GM12878 (cell line): ENCODE measurements at regions not wholly inside any gene's neighbourhood (a gene's known extent, or its start where the extent isn't known, plus 50 kb on each side); places are given as distances from the start of the nearest gene placed in this dataset.

Experiments used
- ATAC-seq: fragments of 200-7000 bp; cut with Tn5 transposase; 3 replicates; pipeline ENCODE4 v1.9.1; 2020; ENCODE audit warnings: mild to moderate bottlenecking, moderate library complexity
- BruUV-seq: library from RNA; stranded (reverse); fragments of 400-500 nt; replicated peaks from 2 replicates; lab custom pipeline; 2021; lab: Mats Ljungman, UMichigan
- CTCF ChIA-PET: fragments of 300-600 bp; sonication (Branson Sonifier 250); formaldehyde crosslinking; extraction: SDS; loops from one replicate; lab custom pipeline; 2021; ENCODE audit warnings: inconsistent platforms; lab: Yijun Ruan, JAX
- POLR2A ChIA-PET: fragments of 350-600 bp; formaldehyde crosslinking; extraction: SDS; loops from one replicate; lab custom pipeline; 2021; ENCODE audit warnings: inconsistent platforms; lab: Charles Lee
- RAD21 ChIA-PET: fragments of 300-600 bp; sonication (Branson Sonifier 250); formaldehyde crosslinking; loops from one replicate; lab custom pipeline; 2023; ENCODE audit warnings: antibody characterized with exemption; ENCODE audit not compliant: unreplicated experiment; lab: Charles Lee
- SMC1A ChIA-PET: fragments of 300-600 bp; sonication (Branson Sonifier 250); formaldehyde crosslinking; loops from one replicate; lab custom pipeline; 2023; ENCODE audit not compliant: unreplicated experiment, uncharacterized antibody; lab: Charles Lee
- DNase-seq: peaks from one replicate; pipeline ENCODE4 v3.0.0-alpha.2; 2011; ENCODE audit warnings: low read depth, low spot score
- FAIRE-seq: peaks from 3 replicates; lab custom pipeline; 2011; peaks lifted over from hg19 to GRCh38; lab: Jason Lieb, UNC
- H2AFZ ChIP-seq: 2 replicates; pipeline ENCODE4 v1.6.0; 2011; ENCODE audit warnings: low read depth, low read length, control low read depth; ENCODE audit not compliant: control insufficient read depth
- H3K27ac ChIP-seq: 2 replicates; pipeline ENCODE4 v1.5.1; 2011; ENCODE audit warnings: control low read depth; ENCODE audit not compliant: control insufficient read depth, insufficient read depth
- H3K27me3 ChIP-seq, 2 experiments: replicated peaks in 1 of 2; 2 replicates each; pipeline versions ENCODE4 v1.6.0 to v1.6.1; 2011; ENCODE audit warnings: low read length in 1 of 2; ENCODE audit not compliant: control insufficient read depth in 2 of 2, insufficient read depth in 2 of 2
- H3K36me3 ChIP-seq, 2 experiments: 2 replicates each; pipeline ENCODE4 v1.5.1; 2011; ENCODE audit warnings: low read length in 1 of 2; ENCODE audit not compliant: control insufficient read depth in 2 of 2, insufficient read depth in 2 of 2
- H3K4me1 ChIP-seq: 2 replicates; pipeline ENCODE4 v1.6.1; 2011; ENCODE audit warnings: mild to moderate bottlenecking, low read length, moderate library complexity, mixed read lengths; ENCODE audit not compliant: control insufficient read depth, insufficient read depth
- H3K4me2 ChIP-seq: 2 replicates; pipeline ENCODE4 v1.6.0; 2011; ENCODE audit warnings: control low read depth; ENCODE audit not compliant: control insufficient read depth, insufficient read depth
- H3K4me3 ChIP-seq: fragments of 200-600 bp; sonication (generic); 2 replicates; pipeline ENCODE4 v1.5.1; 2016
- H3K79me2 ChIP-seq: 2 replicates; pipeline ENCODE4 v1.6.0; 2011; ENCODE audit warnings: low read length; ENCODE audit not compliant: control insufficient read depth, insufficient read depth
- H3K9ac ChIP-seq: 2 replicates; pipeline ENCODE4 v1.8.0; 2011; ENCODE audit warnings: low read length, control low read depth, mixed read lengths; ENCODE audit not compliant: control insufficient read depth, insufficient read depth
- H3K9me3 ChIP-seq: replicated peaks from 3 replicates; pipeline ENCODE4 v1.5.1; 2011; ENCODE audit warnings: mild to moderate bottlenecking, low read length; ENCODE audit not compliant: control insufficient read depth, insufficient read depth
- H4K20me1 ChIP-seq: 2 replicates; pipeline ENCODE4 v1.6.0; 2011; ENCODE audit not compliant: control insufficient read depth, insufficient read depth
- BMI1 ChIP-seq: fragments of 450-650 bp; IDR thresholded peaks from 2 replicates; pipeline ENCODE4 v1.6.1; 2016; ENCODE audit warnings: mild to moderate bottlenecking, moderate library complexity, borderline replicate concordance
- CHD4 ChIP-seq: fragments of 200-600 bp; sonication (generic); IDR thresholded peaks from 2 replicates; pipeline ENCODE4 v1.6.1; 2016; ENCODE audit warnings: mild to moderate bottlenecking
- NBN ChIP-seq: fragments of 450-650 bp; IDR thresholded peaks from 2 replicates; pipeline ENCODE4 v1.6.1; 2016
- NR2C1 ChIP-seq: fragments of 450-650 bp; IDR thresholded peaks from 2 replicates; pipeline ENCODE4 v1.6.1; 2017; ENCODE audit warnings: antibody characterized with exemption, mild to moderate bottlenecking, moderate library complexity
- ZBED1 ChIP-seq: IDR thresholded peaks from 2 replicates; pipeline ENCODE4 v1.6.1; 2016; ENCODE audit warnings: borderline replicate concordance
- ZNF207 ChIP-seq: fragments of 450-650 bp; IDR thresholded peaks from 2 replicates; pipeline ENCODE4 v1.6.1; 2014; ENCODE audit warnings: antibody characterized with exemption, mild to moderate bottlenecking, borderline replicate concordance
- ZNF274 ChIP-seq: IDR thresholded peaks from one replicate; pipeline ENCODE4 v1.8.0; 2011; ENCODE audit not compliant: insufficient read length, insufficient read depth
- WGBS: methylation state at CpG from one replicate; pipeline ENCODE4 v1.1.6; 2016; ENCODE audit warnings: low lambda C conversion rate; ENCODE audit not compliant: insufficient replicate concordance, insufficient coverage; ENCODE audit errors: missing lambda C conversion rate; 5-methylcytosine and 5-hydroxymethylcytosine counted together
- in situ Hi-C: fragments of 300-500 bp; cut with MboI; formaldehyde crosslinking; loops from 9 replicates; pipeline ENCODE4 v1.14.3; 2018; ENCODE audit warnings: mixed read lengths
- intact Hi-C: fragments of 100-400 bp; cut with micrococcal nuclease; formaldehyde crosslinking; loops from one replicate; pipeline ENCODE4 v1.14.2; 2022; ENCODE audit not compliant: unreplicated experiment
- TF ChIP-seq, protein P1 (sequence below): fragments of 450-650 bp; IDR thresholded peaks from 2 replicates; pipeline ENCODE4 v1.6.1; 2017; ENCODE audit warnings: mild to moderate bottlenecking, low read depth, inconsistent platforms; ENCODE audit not compliant: poor library complexity, severe bottlenecking

DNA sequence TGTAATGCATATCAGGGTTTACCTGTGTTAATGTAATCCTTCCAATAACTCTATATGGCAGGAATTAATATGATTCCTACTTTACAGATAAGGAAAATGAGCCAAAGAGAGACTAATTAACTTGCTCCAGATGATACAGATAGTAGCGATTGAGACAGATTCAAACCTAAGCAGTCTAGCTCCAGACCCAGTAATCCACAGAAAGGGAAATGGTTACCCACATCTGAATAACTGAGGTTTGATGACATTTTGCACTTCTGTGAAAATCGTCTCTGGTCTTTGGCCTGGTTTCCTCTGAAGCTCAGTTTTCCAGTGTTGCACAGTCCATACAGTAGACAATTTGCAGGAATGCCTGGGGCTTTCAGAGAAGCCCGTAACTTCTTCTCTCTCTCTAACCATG is 177.1 kb upstream of the UMPS start (continued):
- TF ChIP-seq, protein P1, sequence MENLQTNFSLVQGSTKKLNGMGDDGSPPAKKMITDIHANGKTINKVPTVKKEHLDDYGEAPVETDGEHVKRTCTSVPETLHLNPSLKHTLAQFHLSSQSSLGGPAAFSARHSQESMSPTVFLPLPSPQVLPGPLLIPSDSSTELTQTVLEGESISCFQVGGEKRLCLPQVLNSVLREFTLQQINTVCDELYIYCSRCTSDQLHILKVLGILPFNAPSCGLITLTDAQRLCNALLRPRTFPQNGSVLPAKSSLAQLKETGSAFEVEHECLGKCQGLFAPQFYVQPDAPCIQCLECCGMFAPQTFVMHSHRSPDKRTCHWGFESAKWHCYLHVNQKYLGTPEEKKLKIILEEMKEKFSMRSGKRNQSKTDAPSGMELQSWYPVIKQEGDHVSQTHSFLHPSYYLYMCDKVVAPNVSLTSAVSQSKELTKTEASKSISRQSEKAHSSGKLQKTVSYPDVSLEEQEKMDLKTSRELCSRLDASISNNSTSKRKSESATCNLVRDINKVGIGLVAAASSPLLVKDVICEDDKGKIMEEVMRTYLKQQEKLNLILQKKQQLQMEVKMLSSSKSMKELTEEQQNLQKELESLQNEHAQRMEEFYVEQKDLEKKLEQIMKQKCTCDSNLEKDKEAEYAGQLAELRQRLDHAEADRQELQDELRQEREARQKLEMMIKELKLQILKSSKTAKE: no peak
- TF ChIP-seq CHD4: no peak
- no peak for TF ChIP-seq NBN
- no peak for TF ChIP-seq ZNF207
- TF ChIP-seq ZNF274: no peak
- TF ChIP-seq NR2C1: no peak

DNA sequence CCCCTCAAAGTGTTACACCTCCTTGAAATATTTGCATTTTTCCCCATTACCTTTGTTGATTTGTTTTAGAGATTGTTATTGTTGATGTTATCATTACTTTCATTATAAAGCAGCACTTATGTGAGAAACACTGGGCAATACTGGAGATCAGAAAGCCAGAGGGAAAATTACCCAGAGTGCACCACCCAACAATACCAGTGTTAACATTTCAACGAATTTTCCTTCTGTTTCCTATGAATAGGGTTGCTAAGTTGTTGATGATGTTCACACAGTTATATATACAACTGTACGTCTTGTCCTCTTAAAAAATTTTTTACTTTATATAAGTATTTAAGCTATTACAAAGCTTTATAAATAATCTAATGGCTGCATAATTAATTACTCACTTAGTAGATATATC is 173.6 kb upstream of the UMPS start:
- H3K9ac ChIP-seq: no peak overlapping the region
- FAIRE-seq (no peak), DNase-seq (no peak), ATAC-seq (no peak)
- in situ Hi-C loops: no loop called here
- no peaks in the 10 kb centered on the region for H3K27me3 ChIP-seq
- ChIA-PET SMC1A (interaction anchor here (1.0 to 1.5 kb wide), 3 partner anchors 132 to 206 kb away, joined by 3 to 5 read pairs (median 3); no protein-coding TSS in a partner anchor), CTCF (interaction anchor here (0.6 to 19.6 kb wide), 6 partner anchors 9 to 1162 kb away, joined by 3 to 577 read pairs (median 4); no protein-coding TSS in a partner anchor), RAD21 (interaction anchor here (0.7 kb wide), 1 partner anchor 9 kb away, joined by 3 read pairs; no protein-coding TSS in a partner anchor), POLR2A (no interaction called here)
- no peak overlapping the region for H3K27ac ChIP-seq
- WGBS: 23% methylated on average over 2 of the region's 2 CpGs
- no peak overlapping the region for H2AFZ ChIP-seq
- no peaks in the 10 kb centered on the region for H3K9me3 ChIP-seq
- H3K36me3 ChIP-seq: no peaks in the 10 kb centered on the region
- H3K4me3 ChIP-seq: no peak overlapping the region
- intact Hi-C loops: loop anchor here (10.0 kb wide), 1 partner anchor 482 kb away; no protein-coding TSS in a partner anchor
- no peaks in the 10 kb centered on the region for H3K79me2 ChIP-seq
- BruUV-seq: no TSS peak
- no peaks in the 10 kb centered on the region for H4K20me1 ChIP-seq
- no peak overlapping the region for H3K4me2 ChIP-seq
- no peak for TF ChIP-seq ZBED1
- TF ChIP-seq BMI1: 0 out of 2 replicates have a peak, but pooled peaks have one; percentile 26
- H3K4me1 ChIP-seq: no peaks in the 10 kb centered on the region
